NCI-H1105 treated with DMSO at 0.1 percent for 48 hours (cell line): ENCODE measurements at regions not wholly inside any gene's neighbourhood (a gene's known extent, or its start where the extent isn't known, plus 50 kb on each side); places are given as distances from the start of the nearest gene placed in this dataset.

Experiments
- DNase-seq: peaks from one replicate; lab custom pipeline; 2025; lab: John Stamatoyannopoulos, UW

DNA sequence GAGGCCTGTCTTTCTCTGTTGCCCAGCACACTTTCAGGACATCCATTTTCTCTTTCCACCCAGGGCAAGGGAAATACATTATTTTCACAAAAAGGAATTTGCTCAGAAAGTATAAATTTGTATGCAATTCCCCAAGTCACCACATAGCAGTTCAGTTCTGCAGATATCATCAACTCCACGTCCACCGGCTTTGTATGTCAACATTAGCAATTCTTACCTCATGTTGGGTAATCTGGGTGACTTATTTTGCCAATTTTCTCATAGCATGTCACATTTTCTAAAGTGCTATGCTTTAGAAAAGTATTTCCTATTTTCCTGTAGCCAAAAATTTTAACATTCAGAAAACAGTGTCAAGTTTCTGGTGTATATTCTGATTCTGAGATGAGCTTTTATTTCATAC is 501.8 kb downstream of the EFNB2 start:
- no peak for DNase-seq

GRCh38 chr13:106032441-106032840 is 503.0 kb downstream of the EFNB2 start:
- no peak for DNase-seq

DNA sequence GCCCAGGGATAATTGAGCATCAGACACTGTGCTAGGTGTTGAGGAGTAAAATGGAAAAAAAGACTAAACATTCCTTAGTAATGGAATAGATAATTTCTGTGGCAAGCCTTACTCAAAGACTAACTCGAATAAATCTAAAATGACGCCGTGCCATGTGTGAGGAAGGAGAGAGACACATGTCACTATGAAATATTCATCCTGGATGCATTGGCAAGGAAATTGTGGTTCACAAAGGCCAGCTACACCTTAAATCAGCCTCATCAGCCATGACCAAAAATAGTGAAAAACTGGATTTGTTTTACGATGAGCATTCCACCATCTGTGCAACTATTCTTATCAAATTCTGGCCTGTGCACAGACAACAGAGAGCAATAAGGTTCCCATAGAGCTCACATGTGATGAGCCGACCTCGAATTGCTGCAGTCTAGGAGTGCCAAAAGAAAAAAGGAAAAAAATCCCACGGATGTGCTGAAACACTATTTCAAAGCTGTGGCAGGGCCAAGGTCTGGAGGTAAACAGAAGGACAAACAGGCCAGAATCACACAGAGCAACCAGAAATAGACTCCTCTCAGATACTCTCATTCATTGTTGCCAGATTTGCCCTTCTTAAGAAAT is 505.7 kb downstream of the EFNB2 start:
- no peak for DNase-seq

GRCh38 chr13:106028911-106029310 is 506.6 kb downstream of the EFNB2 start:
- DNase-seq = no peak

DNA sequence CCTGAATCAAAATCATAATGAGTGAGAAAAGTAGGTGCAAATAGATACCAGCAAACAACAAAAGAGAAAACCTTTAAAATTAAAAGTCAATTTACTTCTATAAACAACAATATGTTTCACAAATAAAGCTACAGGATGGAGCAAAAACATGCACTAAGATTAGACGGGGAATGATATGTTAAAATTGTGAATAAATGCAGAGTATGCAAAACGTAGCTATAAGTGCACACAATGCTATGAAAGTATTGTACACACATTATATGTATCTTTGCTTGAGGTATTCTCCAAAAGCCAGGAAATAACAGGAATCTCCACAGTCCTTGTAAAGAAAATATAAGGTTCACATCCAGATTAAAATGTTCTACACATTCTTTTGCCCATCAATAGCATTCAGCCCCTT is 523.9 kb downstream of the EFNB2 start:
- DNase-seq = no peak

DNA sequence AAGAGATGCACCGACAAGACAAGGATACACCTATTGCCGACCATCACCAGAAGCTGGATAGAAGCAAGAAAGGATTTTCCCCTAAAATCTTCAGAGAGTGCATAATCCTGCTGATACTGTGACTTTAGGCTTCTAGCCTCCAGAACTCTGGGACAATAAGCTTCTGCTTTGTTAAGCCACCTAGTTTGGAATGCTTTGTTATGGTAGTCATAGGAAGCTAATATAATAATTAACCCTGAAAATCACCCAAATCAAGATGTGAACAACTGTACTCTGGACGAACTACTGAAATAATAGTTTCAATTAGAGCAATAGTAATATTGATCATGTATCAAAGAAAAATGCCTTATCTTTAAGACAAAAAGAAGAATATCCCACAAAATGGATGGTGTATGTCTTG is 524.6 kb downstream of the EFNB2 start:
- no peak for DNase-seq

- no peak for DNase-seq
Observed at GRCh38 chr13:106008540-106008939, 526.9 kb downstream of the EFNB2 start.

DNA sequence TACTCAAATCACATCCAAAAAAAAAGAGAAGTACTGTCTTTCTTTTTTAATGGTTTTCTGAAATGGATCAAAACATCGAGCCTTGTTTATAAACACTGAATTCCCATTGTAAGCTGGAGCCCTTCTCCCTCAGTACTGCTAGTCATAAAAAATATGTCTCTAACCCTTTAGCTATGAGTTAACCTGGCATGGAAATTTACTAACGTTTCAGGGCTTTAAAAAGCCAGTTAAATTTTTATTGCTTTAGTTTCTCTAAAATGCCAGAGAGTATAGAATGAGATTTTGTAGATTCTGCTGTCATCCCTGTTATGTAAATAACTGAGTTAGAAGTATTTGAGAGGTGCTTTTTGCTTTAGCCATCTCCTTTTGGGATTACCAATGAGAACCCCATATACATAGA is 528.3 kb downstream of the EFNB2 start:
- no peak for DNase-seq

DNA sequence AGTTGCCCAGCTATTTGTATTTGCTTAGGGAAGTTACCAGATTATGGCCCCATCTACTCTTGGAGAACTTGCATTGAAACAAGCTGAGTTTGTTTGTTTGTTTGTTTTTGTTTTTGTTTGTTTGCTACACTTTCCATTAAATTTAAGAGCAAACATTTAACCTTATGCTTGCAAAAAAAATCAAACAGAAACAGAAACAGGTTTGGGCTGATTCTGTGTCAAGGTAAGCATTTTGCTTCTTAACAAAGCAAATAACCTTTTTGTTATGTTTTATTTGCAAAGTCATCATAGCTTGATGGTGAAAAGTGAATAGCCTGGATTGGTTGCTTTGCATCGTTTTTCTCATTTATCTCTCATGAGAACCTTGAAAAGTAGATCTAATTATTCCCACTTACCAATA is 531.8 kb downstream of the EFNB2 start:
- DNase-seq = no peak

GRCh38 chr13:106001443-106001842 is 534.0 kb downstream of the EFNB2 start:
- DNase-seq = no peak

GRCh38 chr13:105997581-105998550 is 537.6 kb downstream of the EFNB2 start:
- DNase-seq = no peak

DNA sequence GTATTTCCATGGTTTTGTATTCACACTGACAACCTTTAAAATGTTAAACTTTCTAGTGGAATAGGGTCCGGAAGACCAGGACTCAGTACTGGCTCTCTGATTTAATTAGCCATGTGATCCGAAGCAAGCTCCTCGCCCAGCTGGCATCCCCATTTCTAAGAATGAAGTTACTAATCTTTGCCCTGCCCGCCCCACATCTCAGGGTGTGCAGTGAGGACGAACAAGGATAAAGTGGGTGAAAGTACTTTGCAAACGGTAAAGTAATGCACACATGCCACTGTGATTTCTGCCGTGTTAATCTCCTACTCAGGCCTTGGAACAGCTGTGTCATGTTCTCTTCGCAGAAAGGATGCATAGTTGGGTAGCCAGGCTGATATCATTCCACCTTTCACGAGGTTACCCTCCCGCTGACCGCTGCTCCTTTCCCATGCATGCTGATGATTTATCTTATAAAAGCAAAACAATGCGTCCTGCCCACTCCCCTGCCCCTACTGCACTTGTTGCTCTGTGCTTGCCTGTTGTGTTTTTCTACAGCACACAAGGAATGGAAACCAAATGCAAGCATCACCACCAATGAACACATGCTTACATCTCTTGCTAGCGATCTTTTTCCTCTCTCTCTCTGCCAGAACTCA is 539.0 kb downstream of the EFNB2 start:
- DNase-seq = no peak

GRCh38 chr13:105994340-105994739 is 541.1 kb downstream of the EFNB2 start:
- DNase-seq = no peak

GRCh38 chr13:105991622-105992277 is 543.7 kb downstream of the EFNB2 start:
- no peak for DNase-seq

DNA sequence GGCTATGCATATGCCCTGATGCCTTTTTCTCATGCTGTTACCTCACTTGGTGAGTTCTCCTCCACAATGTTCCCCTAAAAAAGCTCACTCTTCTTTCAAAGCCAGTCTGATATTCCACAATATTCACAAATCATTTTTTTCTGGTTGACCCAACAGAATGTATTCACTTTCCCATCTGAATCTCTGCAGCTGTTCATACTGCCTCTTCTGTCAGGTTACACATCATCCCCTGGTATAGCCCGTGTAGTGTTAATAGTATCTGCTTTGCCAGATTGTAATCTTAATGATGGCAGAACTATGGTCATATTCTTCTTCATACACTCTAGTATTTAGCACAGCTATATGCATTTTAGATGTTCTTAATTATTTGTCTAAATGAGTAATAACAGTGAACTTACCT is 544.3 kb downstream of the EFNB2 start:
- DNase-seq = no peak

DNA sequence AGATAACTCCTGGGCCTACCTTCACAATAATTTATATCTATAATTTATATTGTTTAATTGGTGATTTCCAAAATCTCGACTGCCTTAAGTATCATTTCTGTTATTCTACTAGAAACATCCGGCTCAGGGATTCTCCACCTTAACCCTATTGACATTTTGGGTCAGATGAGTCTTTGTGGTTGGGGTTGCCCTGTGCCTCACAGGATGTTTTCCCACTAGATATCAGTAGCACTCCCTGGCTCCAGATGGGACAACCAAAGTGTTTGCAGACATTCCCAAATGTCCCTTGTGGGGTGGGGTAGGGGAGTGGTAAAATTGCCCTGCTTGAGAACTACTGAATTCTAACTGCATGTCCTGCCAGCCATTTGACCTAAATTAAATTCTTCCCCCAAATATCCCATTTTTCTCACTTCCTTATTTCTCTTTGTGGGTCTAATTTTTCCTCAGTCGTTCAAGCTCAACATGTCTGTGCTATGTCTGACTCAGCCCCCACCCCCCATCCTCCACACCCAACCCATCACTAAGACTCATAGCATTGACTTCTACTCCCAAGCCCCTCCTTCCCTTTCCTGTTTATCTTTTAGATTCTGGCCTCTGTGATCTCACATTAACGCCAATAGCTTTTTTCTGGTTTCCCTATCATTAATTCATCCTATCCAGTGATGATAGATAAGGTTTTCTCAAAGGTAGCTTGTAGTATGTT is 545.1 kb downstream of the EFNB2 start:
- no peak for DNase-seq

DNA sequence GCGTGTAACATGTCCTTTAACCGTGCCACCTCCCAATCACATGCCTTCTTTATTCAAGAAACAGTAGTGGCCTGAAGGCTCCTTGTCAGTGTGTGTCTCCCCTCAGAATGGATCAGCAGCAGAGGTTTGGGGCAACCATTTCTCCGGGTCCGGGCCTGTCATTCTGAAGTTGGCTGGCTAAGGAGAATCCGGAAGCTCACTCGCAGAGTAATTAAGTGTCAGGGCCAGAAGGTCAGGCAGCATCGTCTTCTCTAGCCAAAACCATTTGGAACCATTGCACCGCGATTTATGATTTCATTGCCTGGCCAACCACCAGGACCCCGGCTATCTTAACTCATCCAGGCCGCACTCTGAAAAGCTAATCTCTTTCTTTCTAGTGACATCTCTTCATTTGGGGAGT is 550.8 kb downstream of the EFNB2 start:
- no peak for DNase-seq

DNA sequence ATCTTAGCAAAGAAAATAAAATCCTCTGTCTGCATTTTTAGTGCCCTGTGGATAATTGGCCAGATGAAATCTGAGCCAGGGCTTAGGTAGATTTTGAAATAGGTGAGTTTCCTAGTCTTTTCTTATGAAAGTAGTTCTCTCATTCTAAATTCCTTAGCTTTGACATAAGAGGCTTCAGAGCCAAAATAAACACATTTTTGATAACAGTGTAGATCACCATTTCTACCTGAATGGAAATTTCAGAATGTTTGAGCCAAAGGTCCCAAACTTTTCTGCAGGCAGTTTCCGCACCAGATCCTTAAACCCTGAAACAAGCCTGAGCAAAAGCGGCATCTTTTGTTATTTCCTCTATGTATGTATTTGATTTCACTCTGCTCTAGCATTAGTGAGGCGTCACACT is 551.2 kb downstream of the EFNB2 start:
- no peak for DNase-seq

- DNase-seq = no peak
Observed at GRCh38 chr13:105982219-105982930, 553.1 kb downstream of the EFNB2 start.

GRCh38 chr13:105979131-105980011 is 556.1 kb downstream of the EFNB2 start:
- peak; percentile 38 for DNase-seq
